Activated T-helper 1 cell treated with anti-CD3 and anti-CD28 coated beads, Interleukin-12 subunit alpha, Interleukin-12 subunit beta, Interleukin-2, Interleukin-4 antibody, amounts not matched to agents 30 ng/mL and 10 ng/mL and 1 ng/mL, durations not matched to agents 14 hours and 24 hours and 36 hours (primary cell): ENCODE measurements at regions not wholly inside any gene's neighbourhood (a gene's known extent, or its start where the extent isn't known, plus 50 kb on each side); places are given as distances from the start of the nearest gene placed in this dataset.

ENCODE experiments used
- DNase-seq: peaks from one replicate; pipeline ENCODE4 v3.0.0; 2021; ENCODE audit warnings: low spot score
- H3K27ac Mint-ChIP-seq: one replicate; pipeline ENCODE4 v1.8.0; 2021; ENCODE audit warnings: mild to moderate bottlenecking, mixed read lengths
- H3K27me3 Mint-ChIP-seq: one replicate; pipeline ENCODE4 v1.8.0; 2022; ENCODE audit warnings: mild to moderate bottlenecking, moderate library complexity, mixed read lengths; ENCODE audit not compliant: insufficient read depth
- H3K36me3 Mint-ChIP-seq: one replicate; pipeline ENCODE4 v1.8.0; 2021; ENCODE audit warnings: low read depth, mixed read lengths
- H3K4me1 Mint-ChIP-seq: one replicate; pipeline ENCODE4 v1.8.0; 2021; ENCODE audit warnings: low read depth, mixed read lengths
- H3K4me3 Mint-ChIP-seq: one replicate; pipeline ENCODE4 v1.8.0; 2021; ENCODE audit warnings: mild to moderate bottlenecking, moderate library complexity, mixed read lengths
- H3K9me3 Mint-ChIP-seq: one replicate; pipeline ENCODE4 v1.8.0; 2021; ENCODE audit warnings: mixed read lengths
- intact Hi-C: fragments of 100-400 bp; cut with micrococcal nuclease; formaldehyde crosslinking; loops from one replicate; pipeline ENCODE4 v1.15.1; 2024

GRCh38 chr20:12262747-12263146 is 345.1 kb downstream of the BTBD3 start:
- DNase-seq = no peak
- H3K9me3 Mint-ChIP-seq = no peaks in the 10 kb centered on the region
- intact Hi-C loops = no loop called here
- H3K27ac Mint-ChIP-seq = no peak overlapping the region
- no peaks in the 10 kb centered on the region for H3K4me1 Mint-ChIP-seq
- no peak overlapping the region for H3K4me3 Mint-ChIP-seq
- no peaks in the 10 kb centered on the region for H3K27me3 Mint-ChIP-seq
- no peaks in the 10 kb centered on the region for H3K36me3 Mint-ChIP-seq

DNA sequence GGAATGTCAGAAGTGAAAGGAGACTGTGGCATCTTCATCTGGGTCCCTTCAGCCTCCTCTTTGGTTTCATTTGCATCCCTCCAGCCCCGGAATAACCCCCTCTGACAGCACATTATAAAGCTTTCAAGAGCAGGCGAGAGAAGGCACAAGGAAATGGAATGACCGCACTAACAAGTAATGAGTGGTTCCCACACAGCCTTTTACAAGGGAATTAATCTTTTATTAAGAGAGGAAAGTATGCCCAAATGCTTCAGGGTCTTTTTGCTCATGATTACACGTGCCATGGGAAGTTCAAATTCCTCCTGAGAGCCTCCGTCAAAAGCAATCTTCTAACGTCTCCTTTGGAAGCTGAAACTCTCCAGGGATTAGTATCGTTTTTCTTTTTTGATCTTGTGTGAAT is 347.0 kb downstream of the BTBD3 start:
- no peak overlapping the region for H3K4me3 Mint-ChIP-seq
- no peaks in the 10 kb centered on the region for H3K36me3 Mint-ChIP-seq
- no peak overlapping the region for H3K27ac Mint-ChIP-seq
- no peak for DNase-seq
- intact Hi-C loops = no loop called here
- no peaks in the 10 kb centered on the region for H3K4me1 Mint-ChIP-seq
- no peaks in the 10 kb centered on the region for H3K27me3 Mint-ChIP-seq
- H3K9me3 Mint-ChIP-seq = no peaks in the 10 kb centered on the region

DNA sequence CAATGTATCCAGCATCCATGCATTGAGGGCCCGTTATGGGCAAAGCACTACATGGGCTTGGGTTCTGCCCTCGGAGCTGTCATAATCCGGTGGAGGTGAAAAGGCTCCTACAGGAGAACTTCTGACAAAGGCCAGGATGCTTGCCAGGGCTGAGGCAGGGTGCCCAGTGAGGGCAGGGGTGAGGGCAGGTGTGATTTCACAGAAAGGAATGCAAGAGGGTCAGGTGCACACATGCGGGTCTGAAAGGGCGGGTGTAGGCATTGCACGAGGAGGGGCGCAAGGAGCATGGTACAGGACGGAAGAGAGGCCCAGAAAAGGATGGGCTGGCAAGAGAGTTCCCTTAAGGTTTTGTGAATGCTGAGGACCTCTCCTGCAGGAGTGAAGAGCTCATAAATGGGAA is 348.0 kb downstream of the BTBD3 start:
- no peak for DNase-seq
- no peaks in the 10 kb centered on the region for H3K4me1 Mint-ChIP-seq
- intact Hi-C loops = no loop called here
- H3K9me3 Mint-ChIP-seq = no peaks in the 10 kb centered on the region
- no peak overlapping the region for H3K4me3 Mint-ChIP-seq
- H3K27me3 Mint-ChIP-seq = no peaks in the 10 kb centered on the region
- H3K27ac Mint-ChIP-seq = no peak overlapping the region
- no peaks in the 10 kb centered on the region for H3K36me3 Mint-ChIP-seq

DNA sequence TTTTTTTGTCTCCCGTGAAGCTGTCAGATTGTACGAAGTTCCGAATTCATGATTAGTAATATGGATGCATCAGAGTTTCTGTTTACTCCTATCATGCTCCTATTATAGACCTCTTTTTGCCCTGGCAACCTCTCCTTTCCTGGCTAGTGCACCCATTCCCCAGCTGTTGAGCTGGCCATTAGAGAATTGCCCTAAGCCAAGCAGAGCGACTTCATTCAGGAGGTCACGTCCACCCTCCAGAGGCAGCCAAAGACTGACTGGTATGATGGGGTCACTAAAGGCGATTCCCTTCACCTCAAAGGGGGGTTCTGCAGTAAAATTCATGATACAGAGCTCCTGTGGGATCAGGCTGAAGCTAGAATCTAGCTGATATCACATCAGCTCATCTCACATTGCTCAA is 351.9 kb downstream of the BTBD3 start:
- Mint-ChIP-seq H3K4me1 (no peaks in the 10 kb centered on the region), H3K27me3 (no peaks in the 10 kb centered on the region), H3K4me3 (no peak overlapping the region), H3K9me3 (no peaks in the 10 kb centered on the region), H3K36me3 (no peaks in the 10 kb centered on the region), H3K27ac (no peak overlapping the region)
- DNase-seq = no peak
- intact Hi-C loops = no loop called here

- H3K9me3 Mint-ChIP-seq = no peaks in the 10 kb centered on the region
- H3K36me3 Mint-ChIP-seq = no peaks in the 10 kb centered on the region
These were observed 353.2 kb downstream of the BTBD3 start for GRCh38 chr20:12270863-12271262.

DNA sequence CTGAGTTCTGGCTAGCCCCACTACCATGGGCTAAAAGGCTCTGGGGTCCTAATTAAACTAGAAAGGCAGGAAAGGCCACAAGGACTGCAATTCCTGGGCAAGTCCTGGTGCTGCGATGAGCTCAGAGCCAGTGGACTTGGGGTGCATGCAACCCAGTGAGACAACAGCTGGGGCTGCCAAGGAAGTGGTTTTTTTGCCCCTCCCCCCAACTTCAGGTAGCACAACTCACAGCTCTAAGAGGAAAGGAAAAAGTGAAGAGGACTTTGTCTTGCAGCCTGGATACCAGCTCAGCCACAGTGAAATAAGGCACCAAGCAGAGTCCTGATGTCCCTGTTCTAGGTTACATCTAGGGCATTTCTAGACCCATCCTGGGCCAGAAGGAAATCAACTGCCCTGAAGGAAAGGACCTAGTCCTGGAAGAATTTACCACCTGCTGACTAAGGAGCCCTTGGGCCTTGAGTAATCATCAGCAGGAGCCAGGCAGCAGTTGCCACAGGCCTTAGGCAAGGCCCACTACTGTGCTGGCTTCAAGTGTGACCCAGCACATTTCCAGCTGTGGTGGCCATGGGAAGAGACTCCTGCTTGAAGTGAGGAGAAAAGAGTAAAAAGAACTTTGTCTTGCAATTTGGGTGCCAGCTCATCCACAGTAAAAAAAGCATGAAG is 358.4 kb downstream of the BTBD3 start:
- no peak for DNase-seq
- no peak overlapping the region for H3K4me3 Mint-ChIP-seq
- intact Hi-C loops = no loop called here
- no peaks in the 10 kb centered on the region for H3K4me1 Mint-ChIP-seq
- no peaks in the 10 kb centered on the region for H3K9me3 Mint-ChIP-seq
- no peaks in the 10 kb centered on the region for H3K27me3 Mint-ChIP-seq
- H3K27ac Mint-ChIP-seq = no peak overlapping the region
- H3K36me3 Mint-ChIP-seq = no peaks in the 10 kb centered on the region

More at GRCh38 chr20:12270863-12271262, 353.2 kb downstream of the BTBD3 start:
- intact Hi-C loops = no loop called here
- DNase-seq = no peak
- Mint-ChIP-seq H3K4me3 (no peak overlapping the region), H3K27me3 (no peaks in the 10 kb centered on the region), H3K27ac (no peak overlapping the region), H3K4me1 (no peaks in the 10 kb centered on the region)

- peaks cover 19% of the 10 kb centered on the region for H3K9me3 Mint-ChIP-seq
- intact Hi-C loops = no loop called here
- no peak overlapping the region for H3K4me3 Mint-ChIP-seq
- H3K4me1 Mint-ChIP-seq = no peaks in the 10 kb centered on the region
- H3K27me3 Mint-ChIP-seq = no peaks in the 10 kb centered on the region
- no peak for DNase-seq
- no peaks in the 10 kb centered on the region for H3K36me3 Mint-ChIP-seq
- H3K27ac Mint-ChIP-seq = no peak overlapping the region
These were observed 369.9 kb downstream of the BTBD3 start for GRCh38 chr20:12287575-12287974.

DNA sequence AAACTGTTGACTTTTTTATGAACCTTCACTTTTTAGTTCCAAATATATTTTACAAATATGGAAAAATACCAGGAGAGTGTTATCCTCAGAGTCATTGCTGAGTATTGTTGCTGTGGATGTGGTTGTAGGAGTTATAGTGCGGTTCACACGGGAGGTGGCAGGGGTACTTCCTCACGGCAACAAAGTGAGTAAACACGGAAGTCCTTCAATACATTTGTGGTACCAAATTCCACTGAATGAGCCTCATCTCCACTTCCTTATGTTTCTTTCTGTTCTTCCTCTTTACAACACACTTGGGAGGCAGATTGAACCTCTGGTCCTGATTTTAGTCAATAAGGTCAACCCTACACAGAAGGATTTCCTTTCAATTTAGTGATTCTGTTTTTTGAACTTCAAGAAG is 371.8 kb downstream of the BTBD3 start:
- Mint-ChIP-seq H3K4me3 (no peak overlapping the region), H3K36me3 (no peaks in the 10 kb centered on the region), H3K4me1 (no peaks in the 10 kb centered on the region), H3K27ac (no peak overlapping the region), H3K27me3 (no peaks in the 10 kb centered on the region), H3K9me3 (peaks cover 16% of the 10 kb centered on the region)
- no peak for DNase-seq
- intact Hi-C loops = no loop called here

DNA sequence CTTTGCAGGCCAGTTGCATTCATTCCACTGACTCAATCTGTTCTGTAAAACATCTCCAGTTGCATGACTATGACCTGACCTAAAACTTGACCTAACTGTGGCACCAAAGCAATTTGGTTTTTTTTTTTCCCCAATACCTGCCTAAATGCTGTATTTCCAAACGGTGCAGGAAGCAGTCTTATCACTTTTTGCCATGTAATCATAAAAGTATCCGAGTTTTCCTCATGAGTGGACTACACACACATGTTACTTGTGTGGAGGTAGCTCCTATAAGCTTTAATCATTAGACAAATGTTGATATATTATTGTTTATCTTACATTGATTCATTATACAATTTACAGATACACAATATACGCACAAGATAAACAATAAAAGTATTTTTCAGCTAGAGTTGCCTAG is 373.7 kb downstream of the BTBD3 start:
- Mint-ChIP-seq H3K9me3 (peaks cover 13% of the 10 kb centered on the region), H3K27me3 (no peaks in the 10 kb centered on the region), H3K4me3 (no peak overlapping the region), H3K4me1 (no peaks in the 10 kb centered on the region), H3K27ac (no peak overlapping the region), H3K36me3 (no peaks in the 10 kb centered on the region)
- intact Hi-C loops = no loop called here
- DNase-seq = no peak

DNA sequence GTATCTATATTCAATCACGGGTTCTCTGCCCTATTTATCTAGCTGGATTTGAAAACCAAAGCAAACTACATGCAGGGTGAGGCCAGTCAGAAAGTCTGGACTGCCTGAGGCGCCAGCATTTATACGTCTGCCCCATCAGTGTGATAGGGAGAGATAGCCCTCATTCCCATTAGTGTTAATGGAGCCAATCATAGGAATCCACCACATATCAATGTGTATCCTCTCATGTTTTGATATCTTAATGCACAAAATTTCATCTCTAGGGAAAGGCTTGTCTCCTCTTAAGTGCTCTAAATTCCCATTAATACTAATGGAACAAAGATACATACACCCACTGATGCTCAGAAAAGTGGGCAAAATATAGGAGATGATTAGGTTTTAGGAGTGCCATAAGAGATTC is 376.2 kb downstream of the BTBD3 start:
- Mint-ChIP-seq H3K27me3 (no peaks in the 10 kb centered on the region), H3K36me3 (no peaks in the 10 kb centered on the region), H3K4me3 (no peak overlapping the region), H3K27ac (no peak overlapping the region), H3K4me1 (no peaks in the 10 kb centered on the region), H3K9me3 (peaks cover 21% of the 10 kb centered on the region)
- intact Hi-C loops = no loop called here
- DNase-seq = no peak

GRCh38 chr20:12294678-12295077 is 377.0 kb downstream of the BTBD3 start:
- H3K27ac Mint-ChIP-seq = no peak overlapping the region
- no peak for DNase-seq
- intact Hi-C loops = no loop called here
- H3K9me3 Mint-ChIP-seq = peaks cover 18% of the 10 kb centered on the region
- no peak overlapping the region for H3K4me3 Mint-ChIP-seq
- no peaks in the 10 kb centered on the region for H3K27me3 Mint-ChIP-seq
- H3K36me3 Mint-ChIP-seq = no peaks in the 10 kb centered on the region
- no peaks in the 10 kb centered on the region for H3K4me1 Mint-ChIP-seq

GRCh38 chr20:12305188-12305950 is 387.7 kb downstream of the BTBD3 start:
- H3K27ac Mint-ChIP-seq = no peak overlapping the region
- no peaks in the 10 kb centered on the region for H3K27me3 Mint-ChIP-seq
- H3K36me3 Mint-ChIP-seq = no peaks in the 10 kb centered on the region
- H3K4me1 Mint-ChIP-seq = no peaks in the 10 kb centered on the region
- no peak for DNase-seq
- no peak overlapping the region for H3K4me3 Mint-ChIP-seq
- peaks cover 33% of the 10 kb centered on the region for H3K9me3 Mint-ChIP-seq
- intact Hi-C loops = no loop called here

DNA sequence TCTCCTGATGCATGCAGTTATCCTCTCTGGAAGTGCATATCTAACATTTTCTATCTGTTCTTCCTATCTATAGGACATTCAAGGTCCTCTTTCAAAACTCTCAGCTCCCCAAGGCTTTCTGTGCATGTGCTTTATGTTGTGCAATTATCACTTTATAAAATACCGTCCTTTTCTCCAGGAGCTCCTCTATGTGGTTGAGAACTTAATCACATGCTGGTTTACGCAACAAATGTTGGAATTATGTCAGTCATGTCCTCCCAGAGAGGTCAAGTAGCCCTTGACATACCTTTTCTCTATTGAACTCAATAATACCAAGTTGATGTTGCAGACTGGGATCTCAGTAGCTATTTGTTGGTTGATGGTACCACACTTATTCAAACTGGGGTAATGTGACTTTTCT is 388.4 kb downstream of the BTBD3 start:
- intact Hi-C loops = no loop called here
- H3K9me3 Mint-ChIP-seq = peaks cover 32% of the 10 kb centered on the region
- no peak overlapping the region for H3K4me3 Mint-ChIP-seq
- no peaks in the 10 kb centered on the region for H3K4me1 Mint-ChIP-seq
- H3K27me3 Mint-ChIP-seq = no peaks in the 10 kb centered on the region
- no peak overlapping the region for H3K27ac Mint-ChIP-seq
- DNase-seq = no peak
- no peaks in the 10 kb centered on the region for H3K36me3 Mint-ChIP-seq
